AG10803 (cell line): ENCODE measurements at regions not wholly inside any gene's neighbourhood (a gene's known extent, or its start where the extent isn't known, plus 50 kb on each side); places are given as distances from the start of the nearest gene placed in this dataset.
"Not testable (repeated sequence)": the region's sequence is repeated elsewhere in the genome, so short reads cannot be mapped to it uniquely, and the experiment has no call there.

ENCODE experiments used
- DNase-seq: peaks from one replicate; pipeline ENCODE4 v3.0.0; 2010; ENCODE audit warnings: low read depth
- H3K4me3 ChIP-seq: 2 replicates; pipeline ENCODE4 v1.5.1; 2011; ENCODE audit warnings: mild to moderate bottlenecking, low read length, control low read depth
- TF ChIP-seq, protein P1 (sequence below): conservative IDR thresholded peaks from 2 replicates; pipeline ENCODE4 v1.5.1; 2011; ENCODE audit warnings: mild to moderate bottlenecking, low read length, control low read depth, inconsistent platforms

GRCh38 chr17:30653038-30653437 is 171.5 kb downstream of the CRLF3 start:
- H3K4me3 ChIP-seq, DNase-seq: not testable (repeated sequence)

- DNase-seq, H3K4me3 ChIP-seq: not testable (repeated sequence)
Measured at GRCh38 chr17:30650149-30650548, 172.9 kb downstream of the GOSR1 start.

DNA sequence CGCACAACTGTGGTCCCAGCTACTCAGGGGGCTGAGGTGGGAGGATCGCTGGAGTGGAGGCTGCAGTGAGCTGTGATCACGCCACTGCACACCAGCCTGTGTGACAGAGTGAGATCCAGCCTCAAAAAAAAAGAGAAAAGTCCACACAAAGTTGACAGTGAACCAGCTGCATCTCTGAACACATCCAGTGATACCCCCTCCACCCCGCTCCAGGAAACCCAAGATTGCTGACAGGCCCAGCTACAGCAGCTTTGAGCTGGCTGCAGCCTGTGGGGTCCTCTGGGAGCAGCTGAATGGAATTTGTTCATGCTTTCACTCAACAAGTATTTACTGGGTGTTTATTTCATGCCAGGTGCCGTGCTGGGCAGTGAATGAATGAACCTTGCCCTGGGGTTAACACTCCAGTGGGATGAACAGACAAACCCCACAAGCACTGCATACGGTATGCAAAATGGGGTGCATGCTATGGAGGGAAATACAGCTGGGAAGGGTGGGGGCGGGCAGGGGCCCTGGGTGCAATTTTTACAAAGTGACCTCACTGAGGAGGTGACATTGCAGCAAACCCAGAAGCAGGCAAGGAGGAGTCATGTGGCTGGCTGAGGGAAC is 170.9 kb downstream of the GOSR1 start:
- DNase-seq, H3K4me3 ChIP-seq: not testable (repeated sequence)

GRCh38 chr17:30645875-30646274 is 168.7 kb downstream of the GOSR1 start:
- not testable (repeated sequence) for H3K4me3 ChIP-seq, DNase-seq

GRCh38 chr17:30644713-30645112 is 167.5 kb downstream of the GOSR1 start:
- not testable (repeated sequence) for H3K4me3 ChIP-seq, DNase-seq

DNA sequence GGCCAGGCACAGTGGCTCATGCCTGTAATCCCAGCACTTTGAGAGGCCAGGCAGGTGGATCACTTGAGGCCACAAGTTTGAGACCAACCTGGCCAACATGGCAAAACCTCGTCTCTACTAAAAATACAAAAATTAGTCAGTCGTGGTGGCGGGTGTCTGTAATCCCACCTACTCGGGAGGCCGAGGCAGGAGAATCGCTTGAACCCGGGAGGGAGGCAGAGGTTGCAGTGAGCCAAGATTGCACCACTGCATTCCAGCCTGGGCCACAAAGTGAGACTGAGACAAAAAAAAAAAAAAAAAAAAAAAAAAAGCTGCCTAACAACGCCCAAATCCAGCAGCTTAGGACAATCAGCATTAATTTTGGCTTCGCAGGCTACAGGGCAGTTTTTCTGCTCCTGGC is 167.1 kb downstream of the GOSR1 start:
- H3K4me3 ChIP-seq, DNase-seq: not testable (repeated sequence)

- DNase-seq, H3K4me3 ChIP-seq: not testable (repeated sequence)
Measured at GRCh38 chr17:30641428-30641827, 164.2 kb downstream of the GOSR1 start.

- H3K4me3 ChIP-seq, DNase-seq: not testable (repeated sequence)
Measured at GRCh38 chr17:30639391-30639790, 162.2 kb downstream of the GOSR1 start.

DNA sequence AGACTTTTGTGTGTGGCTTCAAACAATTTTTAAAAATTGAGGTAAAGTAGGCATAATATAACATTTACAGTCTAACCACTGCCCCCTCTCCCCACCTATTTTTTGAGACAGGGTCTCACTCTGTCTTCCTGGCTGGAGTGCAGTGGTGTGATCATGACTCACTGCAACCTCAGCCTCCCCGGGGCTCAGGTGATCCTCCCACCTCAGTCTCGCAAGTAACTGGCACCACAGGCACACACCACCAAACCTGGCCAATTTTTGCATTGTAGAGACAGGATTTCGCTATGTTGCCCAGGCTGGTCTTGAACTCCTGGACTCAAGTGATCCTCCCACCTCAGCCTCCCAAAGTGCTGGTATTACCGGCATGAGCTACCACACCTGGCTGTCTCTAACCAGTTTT is 161.8 kb downstream of the GOSR1 start:
- DNase-seq, H3K4me3 ChIP-seq: not testable (repeated sequence)

DNA sequence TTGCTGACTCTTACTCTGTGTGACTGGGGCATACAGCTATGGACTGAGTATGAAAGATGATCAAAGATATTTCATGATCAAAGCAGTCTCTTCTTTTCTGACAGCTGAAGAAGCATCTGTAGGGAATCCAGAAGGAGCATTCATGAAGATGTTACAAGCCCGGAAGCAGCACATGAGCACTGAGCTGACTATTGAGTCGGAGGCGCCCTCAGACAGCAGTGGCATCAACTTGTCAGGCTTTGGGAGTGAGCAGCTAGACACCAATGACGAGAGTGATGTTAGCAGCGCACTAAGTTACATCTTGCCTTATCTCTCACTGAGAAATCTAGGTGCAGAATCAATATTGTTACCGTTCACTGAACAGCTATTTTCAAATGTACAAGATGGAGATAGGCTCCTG is 154.4 kb downstream of the GOSR1 start:
- not testable (repeated sequence) for DNase-seq

DNA sequence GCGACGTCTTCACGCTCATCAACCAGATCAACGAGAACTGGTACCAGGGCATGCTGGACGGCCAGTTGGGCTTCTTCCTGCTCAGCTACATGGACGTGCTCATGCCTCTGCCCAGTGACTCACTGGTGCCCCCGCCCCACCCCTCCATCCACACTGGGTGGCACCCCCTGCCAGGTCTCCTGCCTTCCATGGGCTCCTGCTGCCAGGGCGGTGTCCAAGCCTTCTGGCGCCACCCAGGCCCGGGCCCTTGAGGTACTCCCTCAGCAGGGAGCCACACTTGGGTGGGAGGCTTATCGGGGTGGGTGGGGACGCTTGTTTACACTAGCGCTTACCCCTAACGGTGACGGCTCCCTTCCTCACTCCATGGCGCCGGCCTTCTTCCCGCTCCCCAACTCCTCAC is 148.2 kb downstream of the GOSR1 start:
- not testable (repeated sequence) for DNase-seq, H3K4me3 ChIP-seq

More for the DNA sequence above, 154.4 kb downstream of the GOSR1 start:
- not testable (repeated sequence) for H3K4me3 ChIP-seq

- DNase-seq, H3K4me3 ChIP-seq: not testable (repeated sequence)
Measured at GRCh38 chr17:30624180-30624579, 147.0 kb downstream of the GOSR1 start.

DNA sequence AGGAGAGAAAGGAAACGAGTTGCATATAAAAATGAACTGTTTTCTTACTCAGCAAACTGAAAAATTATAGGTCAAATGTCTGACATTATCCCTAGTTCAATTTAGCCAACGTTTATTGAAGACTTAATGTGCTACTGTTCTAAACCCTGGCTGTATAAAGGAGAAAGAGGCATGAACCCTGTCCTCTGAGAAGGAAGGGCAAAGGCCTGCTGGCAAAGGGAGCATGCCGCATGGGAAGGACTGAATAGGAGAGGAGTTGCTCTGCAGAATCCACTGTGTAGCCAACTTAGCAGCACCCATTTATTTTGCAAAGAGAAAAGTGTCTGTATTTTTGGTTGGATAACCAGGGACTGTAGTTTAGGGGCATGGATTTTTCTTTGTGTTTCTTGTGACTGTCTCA is 132.5 kb downstream of the GOSR1 start:
- not testable (repeated sequence) for DNase-seq, H3K4me3 ChIP-seq

DNA sequence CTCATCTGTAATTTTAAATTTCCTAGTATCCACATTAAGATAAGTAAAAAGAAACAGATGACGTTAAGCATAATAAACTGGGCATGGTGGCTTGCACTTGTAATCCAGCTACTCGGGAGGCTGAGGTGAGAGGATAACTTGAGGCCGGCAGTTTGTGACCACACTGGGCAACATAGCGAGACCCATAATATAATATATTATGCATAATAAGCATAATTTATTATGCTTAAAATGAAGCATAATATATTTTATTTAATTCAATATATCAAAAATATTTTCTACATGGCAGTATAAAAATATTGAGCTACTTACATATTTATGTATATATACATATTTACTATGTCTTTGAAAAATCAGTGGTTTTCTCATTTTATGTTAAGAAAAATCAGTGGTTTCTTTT is 128.3 kb downstream of the GOSR1 start:
- TF ChIP-seq, protein P1, sequence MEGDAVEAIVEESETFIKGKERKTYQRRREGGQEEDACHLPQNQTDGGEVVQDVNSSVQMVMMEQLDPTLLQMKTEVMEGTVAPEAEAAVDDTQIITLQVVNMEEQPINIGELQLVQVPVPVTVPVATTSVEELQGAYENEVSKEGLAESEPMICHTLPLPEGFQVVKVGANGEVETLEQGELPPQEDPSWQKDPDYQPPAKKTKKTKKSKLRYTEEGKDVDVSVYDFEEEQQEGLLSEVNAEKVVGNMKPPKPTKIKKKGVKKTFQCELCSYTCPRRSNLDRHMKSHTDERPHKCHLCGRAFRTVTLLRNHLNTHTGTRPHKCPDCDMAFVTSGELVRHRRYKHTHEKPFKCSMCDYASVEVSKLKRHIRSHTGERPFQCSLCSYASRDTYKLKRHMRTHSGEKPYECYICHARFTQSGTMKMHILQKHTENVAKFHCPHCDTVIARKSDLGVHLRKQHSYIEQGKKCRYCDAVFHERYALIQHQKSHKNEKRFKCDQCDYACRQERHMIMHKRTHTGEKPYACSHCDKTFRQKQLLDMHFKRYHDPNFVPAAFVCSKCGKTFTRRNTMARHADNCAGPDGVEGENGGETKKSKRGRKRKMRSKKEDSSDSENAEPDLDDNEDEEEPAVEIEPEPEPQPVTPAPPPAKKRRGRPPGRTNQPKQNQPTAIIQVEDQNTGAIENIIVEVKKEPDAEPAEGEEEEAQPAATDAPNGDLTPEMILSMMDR: no peak
- no peak overlapping the region for H3K4me3 ChIP-seq

GRCh38 chr17:30605027-30605426 is 127.8 kb downstream of the GOSR1 start:
- no peak for DNase-seq
- TF ChIP-seq, protein P1: no peak
- H3K4me3 ChIP-seq: no peak overlapping the region

More for the DNA sequence above, 128.3 kb downstream of the GOSR1 start:
- no peak for DNase-seq

GRCh38 chr17:30602396-30602795 is 125.2 kb downstream of the GOSR1 start:
- not testable (repeated sequence) for DNase-seq
- H3K4me3 ChIP-seq: peak overlapping the region; percentile 52

- peak overlapping the region; percentile 52 for H3K4me3 ChIP-seq
- peak; percentile 29 for DNase-seq
Measured at GRCh38 chr17:30601984-30602383, 124.8 kb downstream of the GOSR1 start.
